Neural cell (in vitro differentiated cells): ENCODE measurements at regions not wholly inside any gene's neighbourhood (a gene's known extent, or its start where the extent isn't known, plus 50 kb on each side); places are given as distances from the start of the nearest gene placed in this dataset.

Experiments used
- H2AFZ ChIP-seq: fragments of 200-600, 300-800 bp; sonication (generic), shearing (Covaris generic); 2 replicates; pipeline ENCODE4 v1.6.0; 2014; ENCODE audit warnings: low read depth, mild to moderate bottlenecking, antibody characterized with exemption, low read length, moderate library complexity
- H3F3A ChIP-seq: fragments of 200-600 bp; shearing (Covaris generic); 2 replicates; pipeline ENCODE4 v1.6.1; 2016; ENCODE audit warnings: mild to moderate bottlenecking, moderate library complexity, mixed read lengths, antibody characterized with exemption, low read length; ENCODE audit not compliant: insufficient read depth, poor library complexity, severe bottlenecking
- H3K27ac ChIP-seq: fragments of 200-600, 300-800 bp; sonication (generic), shearing (Covaris generic); 2 replicates; pipeline ENCODE4 v1.5.1; 2014; ENCODE audit warnings: mild to moderate bottlenecking, low read length, moderate library complexity
- H3K27me3 ChIP-seq: fragments of 300-800, 200-600 bp; sonication (generic), shearing (Covaris generic); 2 replicates; pipeline ENCODE4 v1.6.0; 2014; ENCODE audit warnings: mild to moderate bottlenecking, low read depth, low read length, moderate library complexity; ENCODE audit not compliant: insufficient read depth
- H3K36me3 ChIP-seq: fragments of 300-800, 200-600 bp; sonication (generic), shearing (Covaris generic); 2 replicates; pipeline ENCODE4 v1.5.1; 2014; ENCODE audit warnings: mild to moderate bottlenecking, antibody characterized with exemption, low read length, moderate library complexity; ENCODE audit not compliant: insufficient read depth
- H3K4me2 ChIP-seq: fragments of 300-800, 200-600 bp; sonication (generic), shearing (Covaris generic); 2 replicates; pipeline ENCODE4 v1.6.0; 2014; ENCODE audit warnings: mild to moderate bottlenecking, low read length
- H3K4me3 ChIP-seq: fragments of 300-800, 200-600 bp; sonication (generic), shearing (Covaris generic); 2 replicates; pipeline ENCODE4 v1.5.1; 2014; ENCODE audit warnings: mild to moderate bottlenecking, low read length, moderate library complexity
- H3K79me2 ChIP-seq: fragments of 200-600 bp; shearing (Covaris generic); replicated peaks from 2 replicates; pipeline ENCODE4 v1.6.0; 2014; ENCODE audit warnings: mild to moderate bottlenecking, low read length, moderate library complexity; ENCODE audit not compliant: insufficient read depth
- H3K9ac ChIP-seq: fragments of 300-800, 200-600 bp; sonication (generic), shearing (Covaris generic); 2 replicates; pipeline ENCODE4 v1.6.1; 2016; ENCODE audit warnings: mild to moderate bottlenecking, low read length, mixed read lengths
- H3K9me2 ChIP-seq: fragments of 200-600 bp; shearing (Covaris generic); 2 replicates; pipeline ENCODE4 v1.6.1; 2016; ENCODE audit warnings: mild to moderate bottlenecking, low read length, mixed read lengths; ENCODE audit not compliant: insufficient read depth
- H3K9me3 ChIP-seq: fragments of 200-600, 300-800 bp; sonication (generic), shearing (Covaris generic); 2 replicates; pipeline ENCODE4 v1.6.1; 2016; ENCODE audit warnings: mild to moderate bottlenecking, mixed run types, low read length, moderate library complexity, mixed read lengths
- H4K20me1 ChIP-seq: fragments of 200-600 bp; shearing (Covaris generic); 2 replicates; pipeline ENCODE4 v1.6.1; 2016; ENCODE audit warnings: mild to moderate bottlenecking, mixed run types; ENCODE audit not compliant: insufficient read depth
- EP300 ChIP-seq: fragments of 450-650 bp; conservative IDR thresholded peaks from 2 replicates; pipeline ENCODE4 v1.6.1; 2014; ENCODE audit warnings: antibody characterized with exemption, mild to moderate bottlenecking, moderate library complexity; ENCODE audit not compliant: poor library complexity, severe bottlenecking
- EZH2 ChIP-seq: fragments of 200-600, 300-800 bp; shearing (Covaris generic), sonication (generic); IDR thresholded peaks from 2 replicates; pipeline ENCODE4 v1.6.1; 2014; ENCODE audit warnings: antibody characterized with exemption, low read length, borderline replicate concordance, mild to moderate bottlenecking; ENCODE audit not compliant: insufficient read depth, poor library complexity, severe bottlenecking
- MXI1 ChIP-seq: fragments of 450-650 bp; conservative IDR thresholded peaks from 2 replicates; pipeline ENCODE4 v1.6.1; 2014; ENCODE audit warnings: antibody characterized with exemption, mild to moderate bottlenecking; ENCODE audit not compliant: poor library complexity, severe bottlenecking
- POLR2AphosphoS5 ChIP-seq: IDR thresholded peaks from 2 replicates; pipeline ENCODE4 v1.6.1; 2012
- RAD21 ChIP-seq: fragments of 450-650 bp; conservative IDR thresholded peaks from 2 replicates; pipeline ENCODE4 v1.6.1; 2014; ENCODE audit warnings: antibody characterized with exemption, mild to moderate bottlenecking, moderate library complexity
- SMC3 ChIP-seq: fragments of 450-650 bp; conservative IDR thresholded peaks from 2 replicates; pipeline ENCODE4 v1.6.1; 2014; ENCODE audit warnings: antibody characterized with exemption, mild to moderate bottlenecking, moderate library complexity; ENCODE audit not compliant: poor library complexity
- TAF1 ChIP-seq: IDR thresholded peaks from 2 replicates; pipeline ENCODE4 v1.6.1; 2012; ENCODE audit warnings: low read depth
- TF ChIP-seq, protein P1 (sequence below): fragments of 450-650 bp; IDR thresholded peaks from 2 replicates; pipeline ENCODE4 v1.5.1; 2014; ENCODE audit warnings: antibody characterized with exemption, mild to moderate bottlenecking, moderate library complexity; ENCODE audit not compliant: poor library complexity, severe bottlenecking
- TF ChIP-seq, protein P2 (sequence below): IDR thresholded peaks from 2 replicates; pipeline ENCODE4 v1.6.1; 2012; ENCODE audit warnings: borderline replicate concordance

DNA sequence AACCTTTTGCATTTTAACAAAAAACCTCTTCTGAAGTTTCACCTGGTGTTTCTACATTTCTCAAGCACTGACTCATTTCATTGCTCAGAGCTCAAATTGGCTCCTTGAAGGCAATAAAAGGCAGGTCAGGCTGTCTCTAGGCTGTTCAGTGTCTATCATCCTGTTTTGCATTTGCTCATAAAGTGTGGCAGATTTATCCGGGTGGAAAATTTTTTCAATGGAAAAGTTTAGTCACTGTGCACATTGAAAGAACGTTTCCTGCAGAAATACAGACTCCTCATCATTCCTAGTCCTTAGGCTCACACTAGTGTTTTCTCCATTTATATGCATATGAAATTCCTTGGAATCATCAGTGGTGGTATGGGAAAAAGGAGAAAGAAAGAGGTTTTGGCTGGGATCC lies 114.2 kb upstream of the DGKB start:
- no peak overlapping the region for H3K9ac ChIP-seq
- H3K4me2 ChIP-seq = no peak overlapping the region
- H2AFZ ChIP-seq = no peak overlapping the region

DNA sequence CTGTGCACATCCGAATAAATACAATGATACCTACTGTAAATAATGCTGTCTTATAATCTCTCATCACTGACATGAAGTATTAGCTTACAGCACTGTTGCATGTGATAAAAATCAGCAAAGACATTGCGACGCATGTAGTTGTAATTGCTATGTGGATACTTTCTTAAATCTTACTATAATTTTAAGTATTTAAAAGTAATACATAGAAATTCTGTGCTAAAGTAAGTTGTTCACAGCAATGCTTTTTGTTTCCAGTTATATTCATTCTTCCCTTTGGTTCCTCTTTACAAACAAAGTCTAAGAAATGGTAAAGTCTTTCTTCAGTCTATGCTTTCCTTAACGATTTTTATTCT lies 113.7 kb upstream of the DGKB start:
- H3K9me2 ChIP-seq = no peaks in the 10 kb centered on the region
- H3K9me3 ChIP-seq = no peaks in the 10 kb centered on the region
- TF ChIP-seq SMC3 = peak; percentile 5
- TF ChIP-seq RAD21 = no peak
- H4K20me1 ChIP-seq = no peaks in the 10 kb centered on the region
- no peaks in the 10 kb centered on the region for H3K79me2 ChIP-seq
- H3K9ac ChIP-seq = no peak overlapping the region
- H3K4me2 ChIP-seq = no peak overlapping the region
- H3K4me3 ChIP-seq = no peak overlapping the region
- H3K36me3 ChIP-seq = no peaks in the 10 kb centered on the region
- H3K27me3 ChIP-seq = no peaks in the 10 kb centered on the region
- H3F3A ChIP-seq = no peaks in the 10 kb centered on the region
- H3K27ac ChIP-seq = no peak overlapping the region
- no peak overlapping the region for H2AFZ ChIP-seq

More for the DNA sequence above, 114.2 kb upstream of the DGKB start:
- Histone ChIP-seq H3K4me3 (no peak overlapping the region), H3K27ac (no peak overlapping the region), H3K79me2 (no peaks in the 10 kb centered on the region), H3K9me3 (no peaks in the 10 kb centered on the region), H3F3A (no peaks in the 10 kb centered on the region), H3K9me2 (no peaks in the 10 kb centered on the region), H4K20me1 (no peaks in the 10 kb centered on the region), H3K27me3 (no peaks in the 10 kb centered on the region), H3K36me3 (no peaks in the 10 kb centered on the region)
- TF ChIP-seq TAF1 (no peak), EZH2 (no peak), EP300 (no peak)

DNA sequence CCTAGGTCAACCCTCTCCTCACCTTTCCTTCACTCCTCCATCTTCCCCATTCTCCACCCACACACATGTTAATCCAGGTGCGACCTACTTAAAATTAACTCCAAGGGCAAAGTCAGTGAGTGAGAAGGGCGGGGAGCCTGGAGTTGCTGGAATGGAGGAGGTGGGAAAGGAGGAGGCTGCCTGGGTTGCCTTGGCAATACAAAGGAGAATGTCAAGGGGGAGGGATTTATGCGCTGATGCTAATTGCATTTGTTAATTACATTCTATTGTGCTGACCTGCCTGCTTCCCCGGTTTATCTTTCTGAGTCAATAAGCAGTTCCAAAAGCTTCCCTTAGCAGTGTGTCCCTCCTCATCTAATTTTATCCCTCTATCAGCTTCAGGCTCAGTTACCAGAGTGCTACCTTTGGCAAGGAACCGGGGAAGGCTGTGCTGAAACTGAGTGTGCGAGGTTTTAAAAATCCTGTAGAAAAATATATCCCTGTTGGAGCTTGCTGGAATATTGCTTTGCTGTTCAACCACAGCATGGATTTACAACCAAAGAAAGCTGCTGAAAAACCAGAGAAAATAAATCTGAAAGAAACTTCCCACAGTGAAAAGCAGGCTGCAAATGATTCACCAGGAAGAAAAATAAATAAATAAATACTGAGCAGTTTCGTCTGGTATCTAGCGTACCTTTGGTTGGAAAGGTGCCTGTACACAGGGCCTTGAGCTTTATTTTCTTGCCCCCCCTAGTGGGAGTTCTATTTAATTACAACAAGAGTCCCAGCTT lies 113.2 kb upstream of the DGKB start:
- Histone ChIP-seq H3F3A (no peaks in the 10 kb centered on the region), H4K20me1 (no peaks in the 10 kb centered on the region), H3K4me2 (peak overlapping the region; percentile 2), H3K4me3 (peak overlapping the region; percentile 45), H3K9ac (no peak overlapping the region), H3K36me3 (no peaks in the 10 kb centered on the region), H3K27ac (no peak overlapping the region), H3K9me2 (no peaks in the 10 kb centered on the region), H2AFZ (no peak overlapping the region), H3K9me3 (no peaks in the 10 kb centered on the region), H3K27me3 (no peaks in the 10 kb centered on the region), H3K79me2 (no peaks in the 10 kb centered on the region)
- TF ChIP-seq MXI1 = no peak
- no peak for TF ChIP-seq EP300
- TF ChIP-seq, protein P1, sequence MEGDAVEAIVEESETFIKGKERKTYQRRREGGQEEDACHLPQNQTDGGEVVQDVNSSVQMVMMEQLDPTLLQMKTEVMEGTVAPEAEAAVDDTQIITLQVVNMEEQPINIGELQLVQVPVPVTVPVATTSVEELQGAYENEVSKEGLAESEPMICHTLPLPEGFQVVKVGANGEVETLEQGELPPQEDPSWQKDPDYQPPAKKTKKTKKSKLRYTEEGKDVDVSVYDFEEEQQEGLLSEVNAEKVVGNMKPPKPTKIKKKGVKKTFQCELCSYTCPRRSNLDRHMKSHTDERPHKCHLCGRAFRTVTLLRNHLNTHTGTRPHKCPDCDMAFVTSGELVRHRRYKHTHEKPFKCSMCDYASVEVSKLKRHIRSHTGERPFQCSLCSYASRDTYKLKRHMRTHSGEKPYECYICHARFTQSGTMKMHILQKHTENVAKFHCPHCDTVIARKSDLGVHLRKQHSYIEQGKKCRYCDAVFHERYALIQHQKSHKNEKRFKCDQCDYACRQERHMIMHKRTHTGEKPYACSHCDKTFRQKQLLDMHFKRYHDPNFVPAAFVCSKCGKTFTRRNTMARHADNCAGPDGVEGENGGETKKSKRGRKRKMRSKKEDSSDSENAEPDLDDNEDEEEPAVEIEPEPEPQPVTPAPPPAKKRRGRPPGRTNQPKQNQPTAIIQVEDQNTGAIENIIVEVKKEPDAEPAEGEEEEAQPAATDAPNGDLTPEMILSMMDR = peak; percentile 86
- TF ChIP-seq TAF1 = no peak
- TF ChIP-seq SMC3 = peak; percentile 92
- TF ChIP-seq, protein P2, sequence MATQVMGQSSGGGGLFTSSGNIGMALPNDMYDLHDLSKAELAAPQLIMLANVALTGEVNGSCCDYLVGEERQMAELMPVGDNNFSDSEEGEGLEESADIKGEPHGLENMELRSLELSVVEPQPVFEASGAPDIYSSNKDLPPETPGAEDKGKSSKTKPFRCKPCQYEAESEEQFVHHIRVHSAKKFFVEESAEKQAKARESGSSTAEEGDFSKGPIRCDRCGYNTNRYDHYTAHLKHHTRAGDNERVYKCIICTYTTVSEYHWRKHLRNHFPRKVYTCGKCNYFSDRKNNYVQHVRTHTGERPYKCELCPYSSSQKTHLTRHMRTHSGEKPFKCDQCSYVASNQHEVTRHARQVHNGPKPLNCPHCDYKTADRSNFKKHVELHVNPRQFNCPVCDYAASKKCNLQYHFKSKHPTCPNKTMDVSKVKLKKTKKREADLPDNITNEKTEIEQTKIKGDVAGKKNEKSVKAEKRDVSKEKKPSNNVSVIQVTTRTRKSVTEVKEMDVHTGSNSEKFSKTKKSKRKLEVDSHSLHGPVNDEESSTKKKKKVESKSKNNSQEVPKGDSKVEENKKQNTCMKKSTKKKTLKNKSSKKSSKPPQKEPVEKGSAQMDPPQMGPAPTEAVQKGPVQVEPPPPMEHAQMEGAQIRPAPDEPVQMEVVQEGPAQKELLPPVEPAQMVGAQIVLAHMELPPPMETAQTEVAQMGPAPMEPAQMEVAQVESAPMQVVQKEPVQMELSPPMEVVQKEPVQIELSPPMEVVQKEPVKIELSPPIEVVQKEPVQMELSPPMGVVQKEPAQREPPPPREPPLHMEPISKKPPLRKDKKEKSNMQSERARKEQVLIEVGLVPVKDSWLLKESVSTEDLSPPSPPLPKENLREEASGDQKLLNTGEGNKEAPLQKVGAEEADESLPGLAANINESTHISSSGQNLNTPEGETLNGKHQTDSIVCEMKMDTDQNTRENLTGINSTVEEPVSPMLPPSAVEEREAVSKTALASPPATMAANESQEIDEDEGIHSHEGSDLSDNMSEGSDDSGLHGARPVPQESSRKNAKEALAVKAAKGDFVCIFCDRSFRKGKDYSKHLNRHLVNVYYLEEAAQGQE = no peak
- TF ChIP-seq RAD21 = peak; percentile 86
- no peak for TF ChIP-seq POLR2AphosphoS5
- TF ChIP-seq EZH2 = no peak
